IMR-90 (cell line): ENCODE measurements at regions not wholly inside any gene's neighbourhood (a gene's known extent, or its start where the extent isn't known, plus 50 kb on each side); places are given as distances from the start of the nearest gene placed in this dataset.

Experiments used
- ATAC-seq: fragments of 200-7000 bp; cut with Tn5 transposase; 2 replicates; pipeline ENCODE4 v1.9.1; 2020; ENCODE audit warnings: low read depth, mild to moderate bottlenecking, moderate library complexity
- BruUV-seq: library from RNA; stranded (reverse); fragments of 400-500 nt; replicated peaks from 2 replicates; lab custom pipeline; 2021; lab: Mats Ljungman, UMichigan
- CTCF ChIA-PET: fragments of 300-600 bp; formaldehyde crosslinking; extraction: SDS; loops from one replicate; lab custom pipeline; 2021; ENCODE audit warnings: antibody characterized with exemption; lab: Yijun Ruan, JAX
- POLR2A ChIA-PET: fragments of 300-600 bp; sonication (Branson Sonifier 250); formaldehyde crosslinking; loops from one replicate; lab custom pipeline; 2022; ENCODE audit warnings: antibody characterized with exemption; ENCODE audit not compliant: unreplicated experiment; lab: Charles Lee
- DNase-seq: peaks from one replicate; pipeline ENCODE4 v3.0.0; 2013
- H2AFZ ChIP-seq: replicated peaks from 2 replicates; pipeline ENCODE3; 2013; ENCODE audit warnings: low read length, mild to moderate bottlenecking; ENCODE audit not compliant: poor library complexity
- H2AK5ac ChIP-seq: 2 replicates; pipeline ENCODE4 v1.6.1; 2013; ENCODE audit warnings: low read depth, low read length, inconsistent platforms
- H2AK9ac ChIP-seq: replicated peaks from 2 replicates; pipeline ENCODE3; 2013; ENCODE audit warnings: mild to moderate bottlenecking, low read depth, low read length, moderate library complexity; ENCODE audit not compliant: poor library complexity
- H2BK120ac ChIP-seq: 2 replicates; pipeline ENCODE4 v1.6.1; 2013; ENCODE audit warnings: low read depth, low read length, inconsistent platforms
- H2BK15ac ChIP-seq: 3 replicates; pipeline ENCODE4 v1.6.1; 2013; ENCODE audit warnings: low read depth, low read length, inconsistent platforms
- H2BK20ac ChIP-seq: 2 replicates; pipeline ENCODE4 v1.6.1; 2013; ENCODE audit warnings: low read depth, mild to moderate bottlenecking, inconsistent platforms, low read length, moderate library complexity
- H2BK5ac ChIP-seq: 2 replicates; pipeline ENCODE4 v1.6.1; 2013; ENCODE audit warnings: mild to moderate bottlenecking, low read depth, low read length, inconsistent platforms; ENCODE audit not compliant: poor library complexity, severe bottlenecking
- H3K14ac ChIP-seq: replicated peaks from 2 replicates; pipeline ENCODE4 v1.6.1; 2013; ENCODE audit warnings: low read depth, low read length, inconsistent platforms
- H3K18ac ChIP-seq: 2 replicates; pipeline ENCODE4 v1.6.1; 2013; ENCODE audit warnings: low read depth, low read length, control low read depth
- H3K23ac ChIP-seq: 2 replicates; pipeline ENCODE4 v1.6.1; 2013; ENCODE audit warnings: low read depth, low read length, inconsistent platforms
- H3K27ac ChIP-seq: 2 replicates; pipeline ENCODE4 v1.5.1; 2013; ENCODE audit warnings: mild to moderate bottlenecking, control low read depth, low read length; ENCODE audit not compliant: insufficient read depth
- H3K27me3 ChIP-seq: 2 replicates; pipeline ENCODE4 v1.6.1; 2013; ENCODE audit warnings: low read length; ENCODE audit not compliant: control insufficient read depth, insufficient read depth
- H3K36me3 ChIP-seq: 2 replicates; pipeline ENCODE4 v1.6.1; 2013; ENCODE audit warnings: low read length, mixed read lengths; ENCODE audit not compliant: control insufficient read depth, insufficient read depth
- H3K4ac ChIP-seq: 2 replicates; pipeline ENCODE4 v1.6.1; 2013; ENCODE audit warnings: low read depth, low read length, inconsistent platforms
- H3K4me1 ChIP-seq: 2 replicates; pipeline ENCODE4 v1.6.1; 2013; ENCODE audit warnings: low read length, mixed read lengths; ENCODE audit not compliant: control insufficient read depth, insufficient read depth
- H3K4me2 ChIP-seq: 2 replicates; pipeline ENCODE4 v1.6.1; 2013; ENCODE audit warnings: low read depth, mild to moderate bottlenecking, control low read depth, low read length, moderate library complexity
- H3K4me3 ChIP-seq: 2 replicates; pipeline ENCODE4 v1.5.1; 2013; ENCODE audit warnings: low read depth, mild to moderate bottlenecking, control low read depth, low read length, moderate library complexity; ENCODE audit not compliant: insufficient read depth
- H3K56ac ChIP-seq: 2 replicates; pipeline ENCODE4 v1.6.1; 2013; ENCODE audit warnings: low read length, inconsistent platforms; ENCODE audit not compliant: insufficient read depth; ENCODE audit errors: extremely low read depth
- H3K79me1 ChIP-seq, 2 experiments: 2 replicates each; pipeline ENCODE4 v1.6.1; 2013; ENCODE audit warnings: low read length in 2 of 2, inconsistent platforms in 1 of 2, low read depth in 1 of 2
- H3K9ac ChIP-seq: 2 replicates; pipeline ENCODE4 v1.6.1; 2013; ENCODE audit warnings: low read depth, low read length, control low read depth
- H3K9me1 ChIP-seq: 2 replicates; pipeline ENCODE4 v1.6.1; 2013; ENCODE audit warnings: low read length, inconsistent platforms; ENCODE audit not compliant: insufficient read depth
- H3K9me3 ChIP-seq: 2 replicates; pipeline ENCODE4 v1.6.1; 2013; ENCODE audit warnings: low read length; ENCODE audit not compliant: control insufficient read depth, insufficient read depth
- H4K20me1 ChIP-seq: 2 replicates; pipeline ENCODE4 v1.6.1; 2013; ENCODE audit warnings: low read length, inconsistent platforms; ENCODE audit not compliant: insufficient read depth
- H4K5ac ChIP-seq: 2 replicates; pipeline ENCODE4 v1.6.1; 2013; ENCODE audit warnings: mild to moderate bottlenecking, low read depth, low read length, control low read depth
- H4K8ac ChIP-seq, 2 experiments: 2 replicates each; pipeline ENCODE4 v1.6.1; 2013; ENCODE audit warnings: low read depth in 2 of 2, low read length in 2 of 2, control low read depth in 1 of 2, inconsistent platforms in 1 of 2
- H4K91ac ChIP-seq: 2 replicates; pipeline ENCODE4 v1.6.1; 2013; ENCODE audit warnings: low read depth, low read length, inconsistent platforms; ENCODE audit not compliant: insufficient read depth
- BHLHE40 ChIP-seq: fragments of 150-350 bp; IDR thresholded peaks from 2 replicates; pipeline ENCODE4 v1.6.1; 2016; ENCODE audit warnings: mild to moderate bottlenecking, low read depth, low read length
- CHD1 ChIP-seq: IDR thresholded peaks from 2 replicates; pipeline ENCODE4 v1.6.1; 2012; ENCODE audit warnings: low read depth, low read length, improper control_type of control experiment
- RAD21 ChIP-seq: IDR thresholded peaks from 2 replicates; pipeline ENCODE4 v1.6.1; 2012; ENCODE audit warnings: low read length, improper control_type of control experiment
- WGBS, 2 experiments: methylation state at CpG; one replicate each; pipeline versions ENCODE4 v1.1.5 to v1.1.7; 2013; ENCODE audit warnings: missing lambda C conversion rate in 2 of 2; ENCODE audit not compliant: insufficient read length in 1 of 2; ENCODE audit errors: extremely low coverage in 2 of 2; 5-methylcytosine and 5-hydroxymethylcytosine counted together
- dilution Hi-C: fragments of 300-500 bp; cut with HindIII; formaldehyde crosslinking; loops from one replicate; pipeline ENCODE4 v1.14.3; 2018; ENCODE audit warnings: low sequenced_read_pairs; ENCODE audit not compliant: unreplicated experiment
- in situ Hi-C: fragments of 300-500 bp; cut with MboI; formaldehyde crosslinking; loops from 3 replicates; pipeline ENCODE4 v1.14.3; 2019; ENCODE audit warnings: low sequenced_read_pairs, inconsistent platforms, mixed read lengths
- intact Hi-C: fragments of 100-400 bp; cut with micrococcal nuclease; formaldehyde crosslinking; loops from 2 replicates; pipeline ENCODE4 v1.10.0; 2022
- TF ChIP-seq, protein P1 (sequence below): conservative IDR thresholded peaks from 2 replicates; pipeline ENCODE4 v1.5.1; 2012; ENCODE audit warnings: mild to moderate bottlenecking, low read depth, low read length, improper control_type of control experiment

- ChIA-PET CTCF (no interaction called here), POLR2A (no interaction called here)
- Histone ChIP-seq H4K20me1 (no peaks in the 10 kb centered on the region), H3K9me1 (no peaks in the 10 kb centered on the region), H2AFZ (no peak overlapping the region), H2BK5ac (no peak overlapping the region), H3K4me3 (no peak overlapping the region), H4K8ac (no peak overlapping the region), H3K36me3 (no peaks in the 10 kb centered on the region), H2AK5ac (no peak overlapping the region), H3K27me3 (peaks cover 50% of the 10 kb centered on the region), H3K23ac (no peak overlapping the region), H3K4me2 (no peak overlapping the region), H3K4me1 (no peaks in the 10 kb centered on the region), H4K5ac (no peak overlapping the region), H4K91ac (no peak overlapping the region), H3K4ac (no peak overlapping the region), H3K9me3 (no peaks in the 10 kb centered on the region), H2BK15ac (no peak overlapping the region), H2AK9ac (no peak overlapping the region), H3K14ac (no peak overlapping the region), H3K9ac (no peak overlapping the region), H3K79me1 (no peaks in the 10 kb centered on the region), H2BK120ac (no peak overlapping the region), H3K27ac (no peak overlapping the region), H2BK20ac (no peak overlapping the region), H3K18ac (no peak overlapping the region), H3K56ac (no peak overlapping the region)
- dilution Hi-C loops: no loop called here
- no peak for DNase-seq
- no peak for ATAC-seq
- no TSS peak for BruUV-seq
- intact Hi-C loops: no loop called here
- 85% methylated on average over 4 of the region's 11 CpGs; no CpG with 5 or more reads in 1 of the 2 experiments for WGBS, 2 experiments
- in situ Hi-C loops: loop anchor here (25.0 kb wide), 1 partner anchor 668 kb away; no protein-coding TSS in a partner anchor
- TF ChIP-seq BHLHE40 (no peak), CHD1 (no peak), RAD21 (no peak)
- TF ChIP-seq, protein P1, sequence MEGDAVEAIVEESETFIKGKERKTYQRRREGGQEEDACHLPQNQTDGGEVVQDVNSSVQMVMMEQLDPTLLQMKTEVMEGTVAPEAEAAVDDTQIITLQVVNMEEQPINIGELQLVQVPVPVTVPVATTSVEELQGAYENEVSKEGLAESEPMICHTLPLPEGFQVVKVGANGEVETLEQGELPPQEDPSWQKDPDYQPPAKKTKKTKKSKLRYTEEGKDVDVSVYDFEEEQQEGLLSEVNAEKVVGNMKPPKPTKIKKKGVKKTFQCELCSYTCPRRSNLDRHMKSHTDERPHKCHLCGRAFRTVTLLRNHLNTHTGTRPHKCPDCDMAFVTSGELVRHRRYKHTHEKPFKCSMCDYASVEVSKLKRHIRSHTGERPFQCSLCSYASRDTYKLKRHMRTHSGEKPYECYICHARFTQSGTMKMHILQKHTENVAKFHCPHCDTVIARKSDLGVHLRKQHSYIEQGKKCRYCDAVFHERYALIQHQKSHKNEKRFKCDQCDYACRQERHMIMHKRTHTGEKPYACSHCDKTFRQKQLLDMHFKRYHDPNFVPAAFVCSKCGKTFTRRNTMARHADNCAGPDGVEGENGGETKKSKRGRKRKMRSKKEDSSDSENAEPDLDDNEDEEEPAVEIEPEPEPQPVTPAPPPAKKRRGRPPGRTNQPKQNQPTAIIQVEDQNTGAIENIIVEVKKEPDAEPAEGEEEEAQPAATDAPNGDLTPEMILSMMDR: no peak
Measured at GRCh38 chr9:126230692-126231091, 95.9 kb upstream of the MVB12B start.
